Tibial artery (tissue), 4 donors: ENCODE measurements at regions not wholly inside any gene's neighbourhood (a gene's known extent, or its start where the extent isn't known, plus 50 kb on each side); places are given as distances from the start of the nearest gene placed in this dataset.

Source experiments
- DNase-seq, 2 donors: peaks; one replicate each; pipeline ENCODE4 v3.0.0-alpha.2; 2019
- H3K27ac ChIP-seq, 2 donors: fragments of 200-600 bp; sonication (generic) in 1 of 2; 1 replicate in 1 of 2; 2 replicates in 1 of 2; pipeline ENCODE4 v1.5.1; 2018 to 2019; ENCODE audit warnings: mild to moderate bottlenecking in 1 of 2
- H3K27me3 ChIP-seq, 2 donors: fragments of 200-600 bp; sonication (generic) in 1 of 2; one replicate each; pipeline versions ENCODE4 v1.5.1 to v1.6.0; 2016 to 2019
- H3K36me3 ChIP-seq, 3 donors: fragments of 200-600 bp; sonication (generic) in 2 of 3; one replicate each; pipeline ENCODE4 v1.5.1; 2016 to 2019; ENCODE audit warnings: mild to moderate bottlenecking in 2 of 3
- H3K4me1 ChIP-seq, 4 donors: fragments of 200-600 bp; sonication (generic) in 2 of 4; 1 replicate in 3 of 4; 2 replicates in 1 of 4; pipeline ENCODE4 v1.5.1; 2016 to 2019
- H3K4me3 ChIP-seq, 2 donors: fragments of 200-600 bp; sonication (generic) in 1 of 2; 1 replicate in 1 of 2; 2 replicates in 1 of 2; pipeline ENCODE4 v1.5.1; 2018 to 2019; ENCODE audit warnings: mild to moderate bottlenecking in 2 of 2
- H3K9me3 ChIP-seq, 3 donors: fragments of 200-600 bp; sonication (generic) in 1 of 3; one replicate each; pipeline ENCODE4 v1.5.1; 2016 to 2019
- CTCF ChIP-seq, 2 experiments: fragments of 200-600 bp in 1 of 2; fragments of 450-650 bp in 1 of 2; IDR thresholded peaks; one replicate each; pipeline ENCODE4 v1.5.1; 2017 to 2019; ENCODE audit warnings: antibody characterized with exemption in 2 of 2, mild to moderate bottlenecking in 1 of 2, moderate library complexity in 1 of 2
- intact Hi-C: fragments of 100-400 bp; cut with DNase I; formaldehyde crosslinking; loops from one replicate; pipeline ENCODE4 v1.15.0; 2023; ENCODE audit warnings: low total_unique reads

- H3K4me1 ChIP-seq, result no peaks in the 10 kb centered on the region
- intact Hi-C loops, result loop anchor here (2.0 kb wide), 1 partner anchor 27 kb away; no protein-coding TSS in a partner anchor
- H3K27me3 ChIP-seq, result no peaks in the 10 kb centered on the region
- no peaks in the 10 kb centered on the region for H3K36me3 ChIP-seq
- no peak for DNase-seq
- no peak overlapping the region for H3K27ac ChIP-seq
- no peaks in the 10 kb centered on the region for H3K9me3 ChIP-seq
- no peak for TF ChIP-seq CTCF (IDR thresholded peaks at IDR 0.05)
- no peak overlapping the region for H3K4me3 ChIP-seq
Measured at GRCh38 chr10:78397786-78398185, 364.1 kb downstream of the RPS24 start.

GRCh38 chr10:78398382-78398781, 364.7 kb downstream of the RPS24 start:
- H3K4me3 ChIP-seq, result no peak overlapping the region
- no peaks in the 10 kb centered on the region for H3K27me3 ChIP-seq
- no peak overlapping the region for H3K27ac ChIP-seq
- no peaks in the 10 kb centered on the region for H3K4me1 ChIP-seq
- no peak for DNase-seq
- no peaks in the 10 kb centered on the region for H3K36me3 ChIP-seq
- TF ChIP-seq CTCF (IDR thresholded peaks at IDR 0.05), result no peak
- H3K9me3 ChIP-seq, result no peaks in the 10 kb centered on the region
- intact Hi-C loops, result no loop called here

- TF ChIP-seq CTCF (IDR thresholded peaks at IDR 0.05), result no peak
- intact Hi-C loops, result no loop called here
- Histone ChIP-seq H3K4me1 (peaks cover 0 to 17% (median 9%) of the 10 kb centered on the region in 4 donors), H3K27ac (no peak overlapping the region), H3K36me3 (no peaks in the 10 kb centered on the region), H3K27me3 (no peaks in the 10 kb centered on the region), H3K9me3 (no peaks in the 10 kb centered on the region), H3K4me3 (no peak overlapping the region)
- DNase-seq, result peak in 1 of 2 donors; percentile 59
Measured at GRCh38 chr10:78401624-78402367, 368.1 kb downstream of the RPS24 start.

- Histone ChIP-seq H3K27me3 (no peaks in the 10 kb centered on the region), H3K27ac (no peak overlapping the region), H3K36me3 (no peaks in the 10 kb centered on the region), H3K4me3 (no peak overlapping the region), H3K4me1 (peaks cover 0 to 25% (median 17%) of the 10 kb centered on the region in 4 donors), H3K9me3 (no peaks in the 10 kb centered on the region)
- intact Hi-C loops, result no loop called here
- peak in 1 of 2 donors; percentile 54 for DNase-seq
- no peak for TF ChIP-seq CTCF (IDR thresholded peaks at IDR 0.05)
Measured at GRCh38 chr10:78402591-78402990, 368.9 kb downstream of the RPS24 start.

- DNase-seq, result peak in 1 of 2 donors; percentile 12
- no peaks in the 10 kb centered on the region for H3K36me3 ChIP-seq
- TF ChIP-seq CTCF (IDR thresholded peaks at IDR 0.05), result no peak
- H3K27me3 ChIP-seq, result no peaks in the 10 kb centered on the region
- H3K4me1 ChIP-seq, result peaks cover 0 to 37% (median 27%) of the 10 kb centered on the region in 4 donors
- no peak overlapping the region for H3K27ac ChIP-seq
- H3K9me3 ChIP-seq, result no peaks in the 10 kb centered on the region
- H3K4me3 ChIP-seq, result no peak overlapping the region
- intact Hi-C loops, result no loop called here
Measured at GRCh38 chr10:78403781-78404180, 370.1 kb downstream of the RPS24 start.
